Skin epidermis (tissue), 12 donors: ENCODE measurements at regions not wholly inside any gene's neighbourhood (a gene's known extent, or its start where the extent isn't known, plus 50 kb on each side); places are given as distances from the start of the nearest gene placed in this dataset.

ENCODE experiments used
- H3K27ac ChIP-seq, 21 experiments: fragments of 200-600 bp; sonication (generic) in 11 of 21; one replicate each; pipeline ENCODE4 v1.5.0; 2020; ENCODE audit warnings: mild to moderate bottlenecking in 3 of 21, inconsistent platforms in 2 of 21, moderate library complexity in 2 of 21
- H3K4me3 ChIP-seq, 7 experiments: fragments of 200-600 bp; sonication (generic) in 2 of 7; one replicate each; pipeline ENCODE4 v1.5.0; 2020; ENCODE audit warnings: inconsistent platforms in 2 of 7, mild to moderate bottlenecking in 2 of 7, moderate library complexity in 1 of 7

DNA sequence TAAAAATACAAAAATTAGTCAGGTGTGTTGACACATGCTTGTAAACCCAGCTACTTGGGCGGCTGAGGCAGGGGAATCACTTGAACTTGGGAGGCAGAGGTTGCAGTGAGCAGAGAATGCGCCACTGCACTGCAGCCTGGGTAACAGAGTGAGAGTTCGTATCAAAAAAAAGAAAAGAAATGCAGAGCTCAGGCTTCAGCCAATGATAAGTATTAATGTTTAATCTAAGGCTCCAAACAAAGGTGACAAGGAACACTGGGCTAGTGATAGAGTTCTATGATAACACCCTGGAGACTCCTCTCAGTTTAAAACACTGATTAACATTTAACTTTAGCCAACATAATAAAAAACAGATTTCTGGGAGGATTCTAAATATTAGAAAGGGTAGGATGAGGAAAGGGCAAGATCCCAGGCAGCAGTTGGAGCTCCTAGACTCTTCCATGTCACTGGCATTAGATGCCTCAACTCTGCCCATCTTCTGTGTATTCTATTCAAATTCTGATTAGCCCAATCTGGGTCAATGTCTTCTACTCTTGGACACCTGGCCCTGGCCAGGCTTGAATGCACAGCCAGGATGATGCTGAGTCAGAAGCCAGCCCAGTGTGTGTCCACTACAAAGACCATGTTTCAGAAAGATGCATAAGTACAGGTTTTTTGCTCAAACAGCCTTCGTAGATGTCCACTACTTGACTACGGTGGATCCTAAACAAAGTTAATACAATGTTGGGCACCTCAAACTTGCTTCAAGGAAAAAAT lies 91.0 kb upstream of the FAM169A start:
- no peak overlapping the region for H3K4me3 ChIP-seq
- H3K27ac ChIP-seq: no peak overlapping the region

DNA sequence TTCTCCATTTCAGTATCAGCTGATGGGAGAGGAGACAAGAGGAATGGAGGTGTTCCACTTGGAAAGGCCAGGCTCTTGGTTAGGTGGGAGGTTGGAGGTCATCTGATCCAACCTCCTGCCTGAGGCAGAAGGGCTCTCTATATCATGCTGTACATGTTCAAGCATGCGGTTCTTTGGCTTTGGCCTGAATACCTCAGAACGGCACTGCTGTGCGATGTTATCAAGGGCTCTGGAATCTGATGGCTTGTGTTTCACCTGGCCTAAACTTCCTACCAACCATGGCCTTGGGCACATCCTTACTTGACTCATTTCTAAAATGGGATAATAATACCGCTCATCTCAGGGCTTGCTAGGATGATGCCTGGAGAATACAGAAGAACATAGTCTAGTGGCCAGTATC lies 90.1 kb upstream of the FAM169A start:
- Histone ChIP-seq H3K27ac (no peak overlapping the region), H3K4me3 (no peak overlapping the region)

DNA sequence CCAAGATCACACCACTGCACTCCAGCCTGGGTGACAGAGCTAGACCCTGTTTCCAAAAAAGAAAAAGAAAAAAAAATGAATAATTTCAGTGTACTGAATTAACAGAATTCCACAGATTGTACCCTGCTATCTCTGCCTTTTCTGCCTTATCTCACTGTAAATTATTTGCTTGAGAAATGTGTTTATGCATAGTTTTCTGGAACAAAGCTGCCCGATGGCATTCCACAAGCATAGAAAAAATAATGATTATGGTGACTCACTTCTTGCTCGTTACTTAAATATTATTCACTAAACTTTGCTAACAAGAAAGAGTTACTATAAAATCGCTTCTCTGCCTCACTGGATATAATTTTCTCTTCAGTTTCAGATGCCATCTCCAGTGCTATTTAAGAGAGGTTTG lies 88.7 kb upstream of the FAM169A start:
- Histone ChIP-seq H3K27ac (no peak overlapping the region), H3K4me3 (no peak overlapping the region)

DNA sequence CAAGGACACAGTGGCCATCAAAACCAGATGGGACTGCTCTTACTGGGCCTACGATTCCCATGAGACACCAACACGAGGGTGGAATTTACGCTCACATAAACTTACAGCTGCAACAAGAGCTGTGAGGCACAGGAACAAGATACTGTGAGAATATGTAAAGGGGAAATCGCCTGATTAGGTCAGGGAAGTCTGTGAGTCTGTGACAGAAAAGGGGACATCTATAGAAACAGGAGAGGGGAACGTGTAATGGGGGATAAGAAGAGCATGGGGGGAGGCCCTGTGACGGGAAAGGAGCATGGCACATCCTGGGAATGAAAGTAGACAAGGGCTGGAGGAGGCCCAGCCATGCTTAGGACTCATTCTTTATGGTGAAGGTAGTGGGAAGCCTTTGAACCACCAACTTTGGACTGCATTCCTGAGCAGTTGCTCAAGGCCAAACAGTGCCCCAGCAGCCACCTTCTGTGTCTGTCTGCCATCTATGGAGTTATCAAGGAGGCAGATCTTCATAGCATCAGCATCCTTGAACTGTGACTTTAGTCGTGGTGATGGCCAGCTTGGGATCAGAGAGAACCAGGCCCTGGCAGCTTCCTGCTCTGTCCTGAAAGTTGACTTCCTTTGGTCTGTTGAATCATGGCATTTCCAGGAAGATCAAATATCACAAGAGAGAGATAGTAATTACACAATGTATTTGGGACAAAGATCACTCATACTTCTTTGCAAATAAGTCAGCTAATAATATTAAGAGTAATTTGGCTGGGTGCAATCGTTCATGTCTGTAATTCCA lies 87.9 kb upstream of the FAM169A start:
- Histone ChIP-seq H3K4me3 (no peak overlapping the region), H3K27ac (no peak overlapping the region)

DNA sequence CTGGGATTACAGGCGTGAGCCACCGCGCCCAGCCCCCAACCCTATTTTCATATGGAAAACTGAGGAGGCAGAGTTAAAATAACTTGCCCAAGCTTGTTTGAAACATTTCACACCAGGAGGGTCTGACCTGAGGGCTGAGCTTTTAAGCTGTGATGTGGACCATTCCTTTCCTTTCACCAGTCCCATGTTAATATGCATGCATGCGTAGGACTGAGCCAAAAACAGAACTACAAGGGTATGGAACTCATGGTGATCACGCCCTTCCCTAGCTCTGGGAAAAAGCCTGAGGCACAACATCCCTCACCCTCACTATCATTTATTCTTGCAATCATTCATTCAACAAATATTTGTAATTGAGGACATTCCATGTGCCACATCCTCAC lies 87.4 kb upstream of the FAM169A start:
- H3K27ac ChIP-seq: no peak overlapping the region

DNA sequence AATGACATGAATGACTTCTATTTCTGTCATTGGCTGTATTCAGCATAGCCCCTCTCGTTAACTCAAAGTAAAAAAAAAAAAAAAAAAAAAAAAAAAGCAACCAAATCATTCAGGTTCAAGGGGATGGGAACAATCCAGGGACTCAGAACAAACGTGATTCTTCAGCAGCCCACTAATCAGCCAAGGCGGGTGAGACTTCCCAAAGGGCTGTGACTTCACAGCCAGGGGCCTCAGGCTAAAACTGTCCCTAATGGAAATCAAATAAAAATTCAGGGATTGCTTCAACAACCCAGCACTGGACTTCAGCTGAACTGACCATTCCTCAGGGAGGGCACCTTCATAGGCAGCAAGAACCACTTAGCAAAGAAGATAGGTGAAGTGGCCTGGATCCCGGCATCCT lies 86.2 kb upstream of the FAM169A start:
- Histone ChIP-seq H3K27ac (no peak overlapping the region), H3K4me3 (no peak overlapping the region)

More for the DNA sequence above, 87.4 kb upstream of the FAM169A start:
- H3K4me3 ChIP-seq: no peak overlapping the region

DNA sequence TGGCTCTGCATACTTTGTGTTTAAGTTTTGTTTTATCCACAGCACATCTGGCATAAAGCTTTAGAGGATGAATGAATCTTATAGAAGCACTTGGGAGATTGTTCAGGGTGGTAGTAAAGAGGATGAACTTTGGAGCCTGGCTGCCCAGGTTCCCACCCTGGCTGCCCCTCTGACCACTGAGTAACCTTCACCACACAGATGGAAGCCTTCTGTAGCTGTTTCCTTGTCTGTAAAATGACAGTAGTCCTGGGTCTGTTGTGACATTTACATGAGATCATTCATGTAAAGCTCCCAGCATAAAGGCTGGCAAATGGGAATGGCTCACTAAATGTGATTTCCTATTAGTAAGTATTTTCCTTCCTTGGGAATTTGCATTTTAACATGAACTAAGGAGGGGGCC lies 85.7 kb upstream of the FAM169A start:
- Histone ChIP-seq H3K4me3 (no peak overlapping the region), H3K27ac (no peak overlapping the region)

DNA sequence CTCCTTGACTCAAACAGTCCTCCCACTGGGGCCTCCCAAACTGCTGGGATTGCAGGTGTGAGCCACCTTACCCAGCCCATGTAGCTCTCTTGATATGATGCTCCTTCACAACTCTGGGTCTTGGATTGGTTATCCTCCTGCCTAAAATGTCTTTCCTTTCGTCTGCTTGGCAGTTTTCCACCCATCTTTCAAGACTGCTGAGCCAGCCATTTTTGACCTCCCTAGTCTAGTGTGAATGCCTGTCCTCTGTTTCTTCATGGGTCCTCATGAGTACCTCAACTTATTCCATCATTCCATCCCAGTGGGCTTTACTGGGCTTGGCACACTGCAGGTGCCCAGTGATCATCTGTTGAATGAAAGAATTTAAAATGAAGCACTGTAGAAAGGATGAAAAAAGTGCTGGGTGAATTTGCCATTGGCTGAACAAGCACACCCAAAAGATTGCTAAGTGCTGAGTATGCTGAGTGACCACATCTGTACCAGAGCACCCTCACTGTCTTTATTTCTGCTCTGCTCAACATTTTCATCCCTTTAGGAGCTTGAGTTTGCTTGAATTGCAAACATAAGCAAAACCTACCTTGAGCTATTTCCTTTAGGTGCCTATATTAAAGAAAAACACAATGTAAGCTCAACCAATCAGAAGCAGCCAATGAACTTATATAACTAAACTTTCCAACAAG lies 84.8 kb upstream of the FAM169A start:
- no peak overlapping the region for H3K27ac ChIP-seq
- no peak overlapping the region for H3K4me3 ChIP-seq

- H3K27ac ChIP-seq: peak overlapping the region in 4 of 21 experiments; percentile 5 to 58 (median 58)
- H3K4me3 ChIP-seq: no peak overlapping the region
Observed at GRCh38 chr5:74949976-74950375, 83.8 kb upstream of the FAM169A start.

DNA sequence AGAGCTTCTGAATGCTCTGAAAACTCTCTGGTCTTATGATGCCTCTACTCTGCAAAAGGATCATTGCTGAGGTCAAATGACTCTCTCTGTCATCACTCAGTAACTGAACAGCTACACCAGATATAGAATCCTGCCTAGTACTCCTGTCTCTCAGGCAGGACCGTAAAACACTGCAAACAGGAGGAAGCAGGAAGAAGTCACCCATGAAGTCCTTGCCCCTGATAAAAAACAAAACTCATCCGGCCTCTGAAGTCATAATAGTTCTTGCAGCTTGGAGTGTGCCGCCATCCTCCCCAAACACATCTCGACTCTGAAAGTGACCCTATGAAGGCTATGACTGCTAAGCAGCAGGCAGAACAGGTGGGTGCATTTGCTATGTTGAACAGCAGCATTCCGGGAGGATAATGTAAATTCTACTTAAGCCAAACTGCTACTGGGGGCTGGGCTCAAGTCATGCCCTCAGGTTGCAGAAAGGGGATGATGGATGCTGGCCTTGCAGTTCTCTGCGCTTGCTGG lies 81.9 kb upstream of the FAM169A start:
- H3K4me3 ChIP-seq: no peak overlapping the region
- no peak overlapping the region for H3K27ac ChIP-seq

DNA sequence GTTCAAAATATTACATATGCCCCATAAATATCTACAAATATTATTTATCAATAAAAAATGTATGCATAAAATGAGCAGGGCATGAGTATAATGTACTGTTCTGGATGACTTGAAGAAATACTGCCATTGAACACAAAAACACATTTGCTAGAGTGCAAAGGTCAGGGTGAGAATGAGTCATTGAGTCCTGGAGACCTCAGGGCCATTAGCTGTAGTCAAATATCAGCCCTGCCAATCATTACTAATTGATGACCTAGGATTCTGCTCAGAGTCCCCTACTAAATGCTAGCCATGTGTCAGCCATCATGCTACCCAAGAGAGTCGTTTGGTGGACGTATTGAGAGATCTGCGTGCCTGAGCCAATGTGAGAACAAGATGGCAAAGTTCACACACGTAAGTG lies 80.3 kb upstream of the FAM169A start:
- no peak overlapping the region for H3K27ac ChIP-seq

DNA sequence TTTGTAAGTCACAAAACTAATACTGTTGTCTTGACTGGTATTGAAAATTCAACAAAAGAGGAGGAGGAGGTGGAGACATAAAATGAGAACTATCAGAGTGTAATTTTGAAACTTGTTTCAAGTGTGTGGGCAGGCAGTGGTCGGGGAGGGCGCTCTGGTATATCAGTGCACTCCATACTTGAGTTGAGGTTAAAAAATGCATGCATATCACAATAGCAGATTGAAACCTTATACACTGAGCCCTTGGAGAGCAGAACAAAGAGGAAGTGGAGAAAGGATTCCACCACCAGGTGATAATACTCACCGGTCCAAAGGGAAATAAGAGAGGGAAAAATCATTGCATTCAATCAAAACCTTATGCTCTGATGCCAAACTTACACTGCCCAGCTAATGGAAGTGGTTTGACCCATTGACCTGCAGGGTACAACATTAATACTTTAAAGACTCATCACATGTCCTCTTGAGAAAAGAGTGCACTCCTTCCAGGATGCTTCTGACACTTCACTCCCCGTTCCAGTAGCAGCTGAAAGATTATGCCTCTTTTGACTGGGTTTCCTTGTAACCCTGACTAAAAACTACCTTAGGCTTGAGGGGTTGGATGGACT lies 79.5 kb upstream of the FAM169A start:
- Histone ChIP-seq H3K4me3 (no peak overlapping the region), H3K27ac (no peak overlapping the region)

More for the DNA sequence above, 80.3 kb upstream of the FAM169A start:
- no peak overlapping the region for H3K4me3 ChIP-seq

DNA sequence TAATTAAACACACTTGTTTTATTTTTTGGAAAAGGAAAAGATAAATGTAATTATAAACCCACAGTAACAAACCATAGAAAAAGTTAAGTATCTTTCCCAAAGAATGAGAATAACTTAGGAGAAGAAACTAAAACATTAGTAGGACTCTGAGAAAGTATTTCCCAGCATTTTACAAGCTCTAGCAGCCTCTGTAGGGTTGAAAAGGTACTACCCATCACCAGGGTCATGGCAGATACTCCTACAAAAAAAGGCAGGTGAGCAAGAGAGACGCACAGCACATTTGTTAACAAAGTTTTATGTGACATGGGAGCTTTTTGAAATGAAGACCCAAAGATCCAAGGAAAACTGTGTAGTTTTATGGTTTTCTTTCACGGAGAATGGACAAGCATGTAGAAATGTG lies 77.7 kb upstream of the FAM169A start:
- Histone ChIP-seq H3K27ac (no peak overlapping the region), H3K4me3 (no peak overlapping the region)

DNA sequence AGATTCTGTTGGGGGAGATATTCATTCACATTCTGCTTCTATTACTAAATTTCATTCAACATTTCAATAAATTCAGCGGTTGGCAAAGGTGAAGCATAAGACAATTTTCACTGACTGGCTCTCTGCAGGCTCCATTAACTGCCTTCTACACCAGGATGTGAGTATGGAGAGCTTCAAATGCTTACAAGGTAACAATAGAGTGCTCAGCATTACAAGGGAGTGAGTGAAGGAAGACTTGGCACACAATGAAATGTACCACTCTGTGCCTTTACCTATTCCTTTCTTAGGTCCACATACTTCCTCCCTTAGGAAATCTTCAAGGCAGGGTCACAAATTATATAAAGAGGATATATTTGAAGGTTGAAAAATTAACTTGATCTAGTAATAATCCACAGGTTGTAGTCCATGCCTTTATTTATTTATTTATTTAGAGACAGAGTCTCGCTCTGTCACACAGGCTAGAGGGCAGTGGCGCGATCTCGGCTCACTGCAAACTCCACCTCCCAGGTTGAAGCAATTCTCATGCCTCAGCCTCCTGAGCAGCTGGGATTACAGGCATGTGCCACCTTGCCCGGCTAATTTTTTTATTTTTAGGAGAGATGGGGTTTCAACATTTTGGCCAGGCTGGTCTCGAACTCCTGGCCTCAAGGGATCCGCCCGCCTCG lies 76.6 kb upstream of the FAM169A start:
- Histone ChIP-seq H3K4me3 (no peak overlapping the region), H3K27ac (no peak overlapping the region)

GRCh38 chr5:74940782-74941353 lies 74.7 kb upstream of the FAM169A start:
- Histone ChIP-seq H3K4me3 (no peak overlapping the region), H3K27ac (no peak overlapping the region)

DNA sequence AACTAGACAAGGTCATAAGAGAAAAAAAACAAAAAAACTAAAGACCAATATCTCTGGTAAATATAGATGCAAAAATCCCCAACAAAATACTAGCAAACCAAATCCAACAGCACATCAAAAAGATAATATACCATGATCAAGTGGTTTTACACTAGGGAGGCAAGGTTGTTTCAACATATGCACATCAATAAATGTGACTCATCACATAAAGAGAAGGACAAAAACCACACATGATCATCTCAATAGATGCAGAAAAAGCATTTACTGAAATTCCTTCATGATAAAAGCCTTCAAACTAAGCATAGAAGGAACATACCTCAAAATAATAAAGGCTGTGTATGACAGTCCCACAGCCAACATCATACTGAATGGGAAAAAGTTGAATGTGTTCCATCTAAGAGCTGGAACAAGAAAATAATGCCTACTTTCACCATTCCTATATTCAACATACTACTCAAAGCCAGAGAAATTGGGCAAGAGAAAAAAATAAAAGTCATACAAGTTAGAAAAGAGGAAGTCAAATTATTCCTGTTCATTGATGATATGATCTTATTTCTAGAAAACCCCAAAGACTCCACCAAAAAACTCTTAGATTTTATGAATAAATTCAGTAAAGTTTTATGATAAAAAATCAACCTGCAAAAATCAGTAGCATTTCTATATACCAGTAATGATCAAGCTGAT lies 72.2 kb upstream of the FAM169A start:
- Histone ChIP-seq H3K27ac (no peak overlapping the region), H3K4me3 (no peak overlapping the region)

- Histone ChIP-seq H3K4me3 (no peak overlapping the region), H3K27ac (peak overlapping the region in 8 of 21 experiments; percentile 9 to 72 (median 18))
Observed at GRCh38 chr5:74935752-74936091, 69.5 kb upstream of the FAM169A start.

DNA sequence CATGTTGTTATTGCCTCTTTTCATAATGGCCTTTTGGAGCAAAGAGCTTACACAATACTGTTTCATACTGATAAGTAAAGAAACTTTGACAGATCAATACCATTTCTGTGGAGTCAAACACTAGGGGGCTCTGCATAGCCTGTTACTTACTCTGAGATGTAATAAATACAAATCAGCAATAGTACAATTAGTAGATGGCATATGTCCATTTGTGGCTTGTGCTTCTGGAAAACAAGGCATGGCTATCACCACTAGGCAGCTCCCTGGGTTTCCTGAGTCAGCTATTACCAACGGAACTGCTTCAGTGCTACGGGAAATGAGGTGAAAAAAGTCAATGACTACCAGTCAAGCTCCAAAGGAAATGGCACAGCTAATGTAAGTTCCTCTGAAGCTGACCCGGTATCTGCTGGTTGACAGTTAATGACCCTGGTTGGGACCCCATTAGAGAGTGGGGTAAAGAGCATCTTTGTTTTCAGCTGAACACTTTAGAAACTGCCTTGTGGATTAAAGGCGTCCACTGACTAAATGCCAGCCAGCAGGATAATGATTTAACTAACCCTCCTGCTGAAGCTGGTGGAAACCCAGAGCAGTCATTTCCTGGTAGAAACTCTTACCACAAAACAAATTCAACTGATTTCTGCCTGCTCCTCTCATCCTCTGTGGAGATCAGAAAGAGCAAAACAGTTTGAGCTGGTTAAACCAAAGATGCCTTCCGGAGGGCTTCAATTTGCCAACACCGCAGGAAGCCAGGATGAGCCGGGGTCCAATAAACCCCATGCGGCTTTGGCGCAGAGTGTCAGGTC lies 69.0 kb upstream of the FAM169A start:
- H3K27ac ChIP-seq: peak overlapping the region in 10 of 21 experiments; percentile 9 to 72 (median 16)
- H3K4me3 ChIP-seq: peak overlapping the region in 1 of 7 experiments; percentile 7
